MCF 10A (cell line): ENCODE measurements at regions not wholly inside any gene's neighbourhood (a gene's known extent, or its start where the extent isn't known, plus 50 kb on each side); places are given as distances from the start of the nearest gene placed in this dataset.

Experiments used
- BruUV-seq: library from RNA; stranded (reverse); fragments of 400-500 nt; replicated peaks from 2 replicates; lab custom pipeline; 2021; lab: Mats Ljungman, UMichigan
- CTCF ChIA-PET: fragments of 300-600 bp; sonication (Branson Sonifier 250); formaldehyde crosslinking; extraction: SDS; loops from one replicate; lab custom pipeline; 2021; ENCODE audit warnings: antibody characterized with exemption, inconsistent platforms; lab: Yijun Ruan, JAX
- POLR2A ChIA-PET: fragments of 300-600, 350-650 bp; sonication (Branson Sonifier 250); formaldehyde crosslinking; extraction: SDS; loops from one replicate; lab custom pipeline; 2020; ENCODE audit warnings: antibody characterized with exemption, inconsistent platforms; lab: Yijun Ruan, JAX
- DNase-seq: peaks from one replicate; pipeline ENCODE4 v3.0.0-alpha.2; 2018; ENCODE audit not compliant: unreplicated experiment
- H3K27ac Mint-ChIP-seq: one replicate; pipeline ENCODE4 v1.8.0; 2022; ENCODE audit warnings: mild to moderate bottlenecking, low read depth, mixed read lengths; ENCODE audit not compliant: unreplicated experiment
- H3K27me3 Mint-ChIP-seq: one replicate; pipeline ENCODE4 v1.8.0; 2022; ENCODE audit warnings: mixed read lengths; ENCODE audit not compliant: insufficient read depth, unreplicated experiment
- H3K36me3 Mint-ChIP-seq: one replicate; pipeline ENCODE4 v1.8.0; 2022; ENCODE audit warnings: mild to moderate bottlenecking, moderate library complexity, mixed read lengths; ENCODE audit not compliant: insufficient read depth, unreplicated experiment
- H3K4me1 Mint-ChIP-seq: one replicate; pipeline ENCODE4 v1.8.0; 2022; ENCODE audit warnings: mixed read lengths; ENCODE audit not compliant: insufficient read depth, unreplicated experiment
- H3K4me3 Mint-ChIP-seq: one replicate; pipeline ENCODE4 v1.8.0; 2022; ENCODE audit warnings: mild to moderate bottlenecking, moderate library complexity, mixed read lengths; ENCODE audit not compliant: unreplicated experiment
- H3K9me3 Mint-ChIP-seq: one replicate; pipeline ENCODE4 v1.8.0; 2022; ENCODE audit warnings: mixed read lengths; ENCODE audit not compliant: unreplicated experiment
- intact Hi-C: fragments of 100-400 bp; cut with micrococcal nuclease; formaldehyde crosslinking; loops from 2 replicates; pipeline ENCODE4 v1.14.1; 2022
- TF ChIP-seq, protein P1 (sequence below): fragments of 200-600 bp; IDR thresholded peaks from one replicate; pipeline ENCODE4 v1.8.0; 2022; ENCODE audit warnings: antibody characterized with exemption, mild to moderate bottlenecking; ENCODE audit not compliant: unreplicated experiment

DNA sequence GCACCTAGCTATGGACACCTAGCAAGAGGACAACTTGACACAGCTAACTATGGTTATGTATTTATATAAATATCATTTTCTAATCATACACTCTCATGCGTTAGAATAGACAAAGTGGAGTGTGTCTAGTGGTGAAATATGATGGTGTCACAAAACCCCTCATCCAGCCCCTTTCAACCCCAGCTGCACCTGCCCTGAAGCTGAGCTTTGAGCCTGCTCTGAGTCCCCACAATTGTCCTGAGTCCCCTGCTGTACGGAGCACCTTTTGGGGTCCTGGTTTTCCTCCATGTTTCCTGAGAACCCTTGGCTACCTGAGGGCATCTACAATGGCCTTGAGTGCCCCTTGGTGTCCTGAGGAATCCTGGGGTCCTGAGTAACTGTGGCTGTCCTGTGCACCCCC is 1072.8 kb downstream of the TMEM121 start:
- POLR2A ChIA-PET, result no interaction called here
- TF ChIP-seq, protein P1, sequence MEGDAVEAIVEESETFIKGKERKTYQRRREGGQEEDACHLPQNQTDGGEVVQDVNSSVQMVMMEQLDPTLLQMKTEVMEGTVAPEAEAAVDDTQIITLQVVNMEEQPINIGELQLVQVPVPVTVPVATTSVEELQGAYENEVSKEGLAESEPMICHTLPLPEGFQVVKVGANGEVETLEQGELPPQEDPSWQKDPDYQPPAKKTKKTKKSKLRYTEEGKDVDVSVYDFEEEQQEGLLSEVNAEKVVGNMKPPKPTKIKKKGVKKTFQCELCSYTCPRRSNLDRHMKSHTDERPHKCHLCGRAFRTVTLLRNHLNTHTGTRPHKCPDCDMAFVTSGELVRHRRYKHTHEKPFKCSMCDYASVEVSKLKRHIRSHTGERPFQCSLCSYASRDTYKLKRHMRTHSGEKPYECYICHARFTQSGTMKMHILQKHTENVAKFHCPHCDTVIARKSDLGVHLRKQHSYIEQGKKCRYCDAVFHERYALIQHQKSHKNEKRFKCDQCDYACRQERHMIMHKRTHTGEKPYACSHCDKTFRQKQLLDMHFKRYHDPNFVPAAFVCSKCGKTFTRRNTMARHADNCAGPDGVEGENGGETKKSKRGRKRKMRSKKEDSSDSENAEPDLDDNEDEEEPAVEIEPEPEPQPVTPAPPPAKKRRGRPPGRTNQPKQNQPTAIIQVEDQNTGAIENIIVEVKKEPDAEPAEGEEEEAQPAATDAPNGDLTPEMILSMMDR, result no peak
- CTCF ChIA-PET, result interaction anchor here (1.1 kb wide), 1 partner anchor 131 kb away, joined by 3 read pairs; no protein-coding TSS in a partner anchor
- Mint-ChIP-seq H3K27ac (no peak overlapping the region), H3K9me3 (no peaks in the 10 kb centered on the region), H3K36me3 (no peaks in the 10 kb centered on the region), H3K27me3 (peaks cover 69% of the 10 kb centered on the region), H3K4me3 (no peak overlapping the region), H3K4me1 (no peaks in the 10 kb centered on the region)
- DNase-seq, result no peak
- intact Hi-C loops, result no loop called here
- BruUV-seq, result no TSS peak

DNA sequence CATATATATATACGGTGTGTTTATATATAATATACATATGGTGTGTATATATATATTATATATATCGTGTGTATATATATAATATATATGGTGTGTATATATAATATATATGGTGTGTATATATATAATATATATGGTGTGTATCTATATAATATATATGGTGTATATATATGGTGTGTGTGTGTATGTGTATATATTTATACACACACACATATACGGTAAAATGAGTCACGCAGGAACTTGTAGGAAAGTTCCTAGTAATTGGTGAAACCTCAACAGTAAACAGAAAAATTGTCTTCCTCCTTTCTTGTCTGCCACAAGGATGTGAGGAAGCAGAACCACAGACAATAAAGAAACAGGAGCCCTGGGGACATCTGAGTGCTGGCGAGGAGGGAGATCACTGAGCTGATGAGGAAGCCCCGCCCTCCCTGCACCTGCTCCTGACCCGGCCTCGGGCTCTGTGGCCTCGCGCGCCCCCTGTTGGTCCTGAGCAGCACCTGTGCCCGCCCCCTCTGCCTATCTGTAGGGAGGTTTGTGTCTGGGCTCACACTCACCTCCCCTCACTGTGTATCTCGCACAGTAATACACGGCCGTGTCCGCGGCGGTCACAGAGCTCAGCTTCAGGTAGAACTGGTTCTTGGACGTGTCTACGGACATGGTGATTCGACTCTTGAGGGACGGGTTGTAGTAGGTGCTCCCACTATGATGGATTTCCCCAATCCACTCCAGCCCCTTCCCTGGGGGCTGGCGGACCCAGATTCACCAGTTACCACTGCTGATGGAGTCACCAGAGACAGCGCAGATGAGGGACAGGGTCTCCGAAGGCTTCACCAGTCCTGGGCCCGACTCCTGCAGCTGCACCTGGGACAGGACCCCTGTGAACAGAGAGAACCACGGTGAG is 1079.4 kb downstream of the TMEM121 start:
- Mint-ChIP-seq H3K4me3 (no peak overlapping the region), H3K27ac (no peak overlapping the region), H3K36me3 (no peaks in the 10 kb centered on the region), H3K4me1 (no peaks in the 10 kb centered on the region), H3K27me3 (peaks cover 87% of the 10 kb centered on the region), H3K9me3 (no peaks in the 10 kb centered on the region)
- TF ChIP-seq, protein P1, result peak; percentile 25
- peak; percentile 40 for DNase-seq
- CTCF ChIA-PET, result no interaction called here
- POLR2A ChIA-PET, result no interaction called here
- BruUV-seq, result no TSS peak
- intact Hi-C loops, result no loop called here

DNA sequence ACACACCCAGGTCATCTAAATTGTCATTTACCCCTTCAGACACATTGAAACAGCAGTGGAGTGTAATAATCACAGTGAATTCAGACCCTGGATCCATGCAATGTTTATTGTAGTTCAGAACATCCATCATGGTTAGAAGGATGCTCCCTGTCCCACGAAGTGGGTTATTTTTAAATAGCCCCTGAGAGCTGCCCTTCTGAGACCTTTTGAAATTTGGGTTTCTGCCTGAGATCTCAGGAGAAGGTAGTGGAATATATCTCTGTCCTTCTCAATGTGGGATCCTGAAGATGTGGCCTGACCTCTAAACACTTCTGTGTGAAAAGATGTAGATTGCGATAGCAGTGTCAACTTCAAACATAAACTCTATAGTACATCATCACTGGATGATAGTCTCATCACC is 1080.6 kb downstream of the TMEM121 start:
- POLR2A ChIA-PET, result no interaction called here
- no peaks in the 10 kb centered on the region for H3K9me3 Mint-ChIP-seq
- intact Hi-C loops, result no loop called here
- H3K27me3 Mint-ChIP-seq, result peaks cover 87% of the 10 kb centered on the region
- no peaks in the 10 kb centered on the region for H3K4me1 Mint-ChIP-seq
- no TSS peak for BruUV-seq
- DNase-seq, result no peak
- TF ChIP-seq, protein P1, result no peak
- H3K27ac Mint-ChIP-seq, result no peak overlapping the region
- H3K36me3 Mint-ChIP-seq, result no peaks in the 10 kb centered on the region
- H3K4me3 Mint-ChIP-seq, result no peak overlapping the region
- CTCF ChIA-PET, result interaction anchor here (0.9 kb wide), 1 partner anchor 11 kb away, joined by 4 read pairs; no protein-coding TSS in a partner anchor

DNA sequence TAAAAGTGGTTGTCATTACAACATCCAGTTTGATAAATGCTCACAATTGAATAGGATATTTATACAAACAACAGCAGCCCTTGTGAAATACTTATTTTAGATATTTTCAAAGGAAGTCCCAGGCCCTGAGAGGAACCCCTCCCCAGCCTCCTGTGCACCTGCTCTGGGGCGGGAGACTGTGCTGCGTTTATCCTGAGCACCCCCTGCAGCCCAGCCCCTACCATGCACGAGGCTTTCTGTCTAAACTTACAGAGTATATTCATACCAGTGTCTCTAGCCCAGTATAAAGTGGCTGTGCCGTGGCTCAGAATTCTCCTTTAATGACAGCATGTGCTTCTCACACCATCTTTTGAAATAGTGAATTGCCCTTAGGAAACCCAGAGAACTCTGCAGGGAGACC is 1084.3 kb downstream of the TMEM121 start:
- no peak for DNase-seq
- intact Hi-C loops, result no loop called here
- no peaks in the 10 kb centered on the region for H3K9me3 Mint-ChIP-seq
- no peaks in the 10 kb centered on the region for H3K4me1 Mint-ChIP-seq
- H3K27ac Mint-ChIP-seq, result no peak overlapping the region
- no peak overlapping the region for H3K4me3 Mint-ChIP-seq
- H3K27me3 Mint-ChIP-seq, result peaks cover 79% of the 10 kb centered on the region
- CTCF ChIA-PET, result interaction anchor here (0.7 kb wide), 1 partner anchor 22 kb away, joined by 4 read pairs; no protein-coding TSS in a partner anchor
- POLR2A ChIA-PET, result no interaction called here
- H3K36me3 Mint-ChIP-seq, result no peaks in the 10 kb centered on the region
- TF ChIP-seq, protein P1, result no peak
- BruUV-seq, result no TSS peak
